Stimulated activated CD4-positive, alpha-beta T cell treated with anti-CD3 and anti-CD28 coated beads, Interleukin-2, amount 100 ng/mL, for 4 hours (primary cell): ENCODE measurements at regions not wholly inside any gene's neighbourhood (a gene's known extent, or its start where the extent isn't known, plus 50 kb on each side); places are given as distances from the start of the nearest gene placed in this dataset.

Source experiments
- DNase-seq: peaks from one replicate; pipeline ENCODE4 v3.0.0-alpha.2; 2020; ENCODE audit warnings: low read depth

DNA sequence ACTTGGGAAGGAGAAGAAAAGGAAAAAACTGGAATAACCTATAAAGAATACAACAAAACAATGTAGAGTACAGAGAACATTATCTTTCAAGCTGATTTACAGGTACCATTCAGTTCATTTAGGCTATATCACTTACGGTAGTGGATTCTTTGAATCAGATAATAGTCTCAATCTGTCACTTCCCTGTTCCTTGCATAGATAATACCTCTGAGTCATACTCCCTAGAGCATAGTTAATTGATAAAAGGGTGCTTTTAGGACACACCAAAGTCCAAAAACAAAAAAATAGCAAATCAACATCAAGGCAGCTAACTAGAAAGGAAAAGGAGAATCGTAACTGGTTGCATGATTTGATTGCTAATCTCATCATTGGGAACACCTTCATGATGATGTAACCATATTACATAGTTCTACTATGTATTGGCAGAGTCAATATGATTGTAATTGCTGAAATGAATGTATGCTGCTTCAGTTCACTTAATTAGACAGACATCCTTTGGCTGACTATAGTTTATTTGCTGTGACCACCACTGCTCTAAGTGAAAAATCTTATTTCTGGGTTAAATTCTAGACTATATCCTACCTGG, 844.4 kb downstream of the GATA3 start:
- DNase-seq = no peak

DNA sequence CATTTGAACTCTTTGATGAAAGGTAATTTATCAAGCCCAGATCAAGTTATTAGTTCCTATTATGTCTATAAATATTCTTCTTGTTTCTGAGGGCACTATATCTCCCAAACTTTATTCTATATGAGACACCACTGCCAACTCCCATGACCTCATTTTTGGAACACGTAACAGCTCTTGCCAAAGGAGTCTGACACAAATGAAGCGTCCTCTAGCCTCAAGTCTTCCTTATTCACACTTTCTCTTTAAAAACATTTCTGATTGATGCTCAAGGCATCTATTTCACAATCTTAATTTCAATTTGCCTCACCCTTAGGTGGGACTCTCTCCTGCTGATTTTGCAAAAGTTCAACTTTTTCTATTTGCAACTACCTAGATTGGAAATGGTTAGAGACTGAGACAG, 848.4 kb downstream of the GATA3 start:
- DNase-seq = no peak

- DNase-seq = no peak
These were observed 853.5 kb downstream of the GATA3 start for GRCh38 chr10:8908013-8908412.

DNA sequence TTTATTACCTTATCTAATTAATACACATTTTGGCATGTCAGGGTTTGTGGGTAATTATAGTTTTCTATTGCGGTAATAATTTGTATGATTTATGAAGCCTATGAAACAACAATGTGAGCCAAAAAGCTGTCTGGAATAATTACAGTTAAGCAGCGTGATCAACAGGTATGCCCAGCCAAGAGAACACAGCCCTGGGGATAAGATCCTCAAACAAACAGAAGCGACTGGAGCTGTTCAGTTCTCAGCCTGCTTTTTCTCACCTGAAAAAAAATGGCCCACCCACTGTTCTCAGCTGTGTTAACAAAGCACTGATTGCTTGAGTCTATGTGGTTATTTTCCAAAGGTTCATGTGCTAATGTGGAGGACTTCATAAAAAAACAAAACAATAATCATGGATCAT, 855.8 kb downstream of the GATA3 start:
- DNase-seq = no peak

- no peak for DNase-seq
These were observed 856.5 kb downstream of the GATA3 start for GRCh38 chr10:8911032-8911431.

DNA sequence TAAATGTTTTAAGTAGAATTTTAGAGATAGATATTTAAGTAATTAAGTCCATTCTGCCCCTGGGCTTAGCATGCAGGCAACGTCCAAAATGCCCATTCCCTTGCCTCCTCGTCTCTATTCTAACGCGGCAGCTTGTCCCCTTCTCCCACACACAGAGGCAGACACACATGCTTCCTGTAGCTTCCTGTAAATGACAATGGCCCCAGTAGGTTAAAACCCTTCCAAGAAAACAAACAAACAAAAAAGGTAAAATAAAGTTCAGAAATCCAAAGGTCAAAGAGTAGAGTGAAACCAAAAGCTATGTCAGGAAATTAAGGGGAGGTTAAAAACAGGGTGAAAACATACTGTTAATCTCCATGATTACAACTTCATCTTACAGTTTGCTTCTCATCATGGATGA, 857.6 kb downstream of the GATA3 start:
- DNase-seq = no peak

DNA sequence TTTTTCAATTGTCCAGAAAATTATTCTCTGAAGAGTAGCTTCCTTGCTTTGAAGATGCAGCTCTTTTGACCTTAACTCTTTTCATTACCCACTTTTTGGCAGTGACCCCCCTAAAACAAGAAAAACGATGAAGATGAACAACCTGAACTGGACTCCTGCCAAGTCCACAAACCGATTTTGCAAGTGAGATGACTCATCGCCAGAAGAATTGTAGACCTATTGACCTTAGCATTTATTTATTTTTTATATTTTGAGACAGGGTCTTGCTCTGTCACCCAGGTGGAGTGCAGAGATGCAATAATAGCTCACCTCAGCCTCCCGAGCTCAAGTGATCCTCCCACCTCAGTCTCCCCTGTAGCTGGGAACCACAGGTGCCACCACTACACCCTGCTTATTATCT, 859.2 kb downstream of the GATA3 start:
- DNase-seq = no peak

DNA sequence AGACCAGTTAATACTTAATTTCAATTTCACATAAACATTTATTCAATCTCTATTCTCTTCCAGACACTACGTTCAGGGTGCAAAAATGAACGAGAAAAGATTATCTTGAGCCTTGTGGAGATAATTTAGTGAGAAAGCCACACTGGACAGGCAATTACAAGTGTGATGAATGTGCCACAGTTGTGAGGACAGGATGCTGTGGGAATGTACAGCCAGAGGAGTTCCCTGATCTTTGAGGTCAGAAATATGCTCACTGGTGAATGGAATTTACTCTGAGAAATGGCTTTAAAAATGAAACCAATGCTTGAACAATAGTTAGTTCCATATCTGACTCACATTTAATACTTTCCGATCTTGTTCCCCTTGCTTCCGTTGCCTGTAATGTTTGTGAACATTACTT, 864.8 kb downstream of the GATA3 start:
- no peak for DNase-seq

DNA sequence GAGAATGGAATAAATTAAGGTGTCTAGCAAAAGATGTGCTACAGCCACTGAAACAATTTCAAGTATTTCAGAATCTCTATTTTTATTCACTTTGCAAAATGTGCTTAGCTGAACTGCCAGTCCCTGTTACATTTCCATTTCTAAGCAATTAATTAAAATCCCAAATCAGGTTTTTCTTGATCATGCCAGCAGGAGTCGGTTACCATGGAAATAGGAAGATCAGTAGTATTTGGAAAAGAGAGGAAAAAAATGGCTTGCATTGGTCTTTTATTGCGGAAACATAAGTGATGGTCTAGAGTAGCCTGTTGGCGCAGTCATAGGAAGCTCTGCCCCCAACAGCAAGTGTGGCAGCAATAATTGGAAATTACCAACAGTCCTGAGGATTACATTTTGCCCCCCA, 867.1 kb downstream of the GATA3 start:
- no peak for DNase-seq

DNA sequence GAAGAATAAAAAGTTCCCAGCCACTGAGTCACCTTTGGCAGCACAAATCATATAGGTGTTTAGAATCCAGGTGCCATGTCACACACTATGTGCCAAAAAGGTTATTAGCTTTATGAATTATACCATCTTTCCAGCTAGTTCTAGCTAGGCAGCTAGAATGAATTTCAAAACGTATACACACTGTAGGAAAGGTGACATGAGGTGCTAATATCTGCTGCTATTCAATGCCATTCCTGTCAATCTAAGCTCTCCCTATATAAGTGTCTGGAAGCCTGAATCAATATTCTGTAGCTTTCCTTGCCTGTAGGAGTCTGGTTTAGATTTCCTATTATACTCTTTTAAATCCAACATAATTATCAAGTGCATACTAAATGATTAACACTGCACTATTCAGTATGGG, 868.6 kb downstream of the GATA3 start:
- no peak for DNase-seq

- no peak for DNase-seq
These were observed 873.2 kb downstream of the GATA3 start for GRCh38 chr10:8927705-8928104.

DNA sequence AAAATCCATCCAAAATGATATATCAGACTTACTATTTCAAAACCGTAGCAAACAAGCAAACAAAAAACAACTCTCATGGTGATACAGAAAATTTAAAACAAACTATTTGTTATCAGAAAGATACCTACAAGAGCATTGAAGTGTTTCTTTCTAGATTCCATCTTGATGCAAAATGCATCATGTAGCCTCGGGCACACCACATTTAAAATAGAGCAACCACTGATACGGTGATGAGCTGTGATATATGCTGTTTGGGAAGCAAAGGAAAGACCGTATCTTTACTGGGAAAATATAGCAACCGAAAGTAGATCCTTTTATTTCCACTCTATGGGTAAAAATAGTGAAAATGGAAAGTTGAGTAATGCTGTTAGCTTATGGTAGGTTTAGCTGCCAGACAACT, 892.0 kb downstream of the GATA3 start:
- no peak for DNase-seq

- DNase-seq = no peak
These were observed 896.5 kb downstream of the GATA3 start for GRCh38 chr10:8950978-8951377.

GRCh38 chr10:8951440-8952089, 897.1 kb downstream of the GATA3 start:
- no peak for DNase-seq

GRCh38 chr10:8956400-8956799, 901.9 kb downstream of the GATA3 start:
- DNase-seq = no peak

- DNase-seq = no peak
These were observed 907.8 kb downstream of the GATA3 start for GRCh38 chr10:8962249-8962648.

DNA sequence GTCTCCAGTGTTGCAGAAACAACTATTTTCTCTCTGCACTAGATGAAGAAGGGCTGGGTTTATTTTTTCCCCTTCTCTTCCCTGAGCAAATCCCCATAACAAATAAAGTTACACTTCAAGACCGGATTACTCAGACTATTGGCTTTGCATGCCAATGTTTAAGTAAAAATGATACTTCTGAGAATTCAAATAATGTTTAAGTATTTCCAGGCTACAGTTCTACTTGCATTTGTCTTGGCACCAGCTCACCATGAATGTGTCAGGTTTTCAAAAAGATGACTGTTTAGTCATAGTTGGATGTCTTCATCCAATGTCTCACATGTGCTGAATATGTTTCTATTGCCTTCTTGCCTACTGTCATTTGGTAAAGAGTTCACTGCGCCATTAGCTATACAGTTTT, 912.6 kb downstream of the GATA3 start:
- DNase-seq = no peak

- DNase-seq = no peak
These were observed 915.4 kb downstream of the GATA3 start for GRCh38 chr10:8969853-8970252.

DNA sequence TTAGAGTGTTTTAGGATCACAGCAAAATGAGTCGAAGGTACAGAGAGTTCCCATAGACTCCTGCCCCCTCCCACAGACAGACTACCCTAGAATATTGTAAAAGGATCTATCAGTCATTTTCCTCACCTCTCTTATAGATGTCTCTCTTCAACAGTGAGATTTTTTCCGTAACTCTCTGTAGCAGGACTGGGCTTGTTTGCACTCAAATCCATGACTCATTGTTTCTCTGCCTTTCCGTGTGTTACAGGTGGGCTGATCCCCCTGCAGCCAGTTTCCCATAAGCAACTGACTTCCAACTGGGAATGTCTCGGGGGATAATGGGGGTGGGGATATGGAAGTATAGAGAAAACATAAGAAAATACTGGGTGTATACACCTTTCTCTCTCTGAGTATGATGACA, 921.0 kb downstream of the GATA3 start:
- no peak for DNase-seq

GRCh38 chr10:8978100-8978499, 923.6 kb downstream of the GATA3 start:
- DNase-seq = no peak

- DNase-seq = no peak
These were observed 925.5 kb downstream of the GATA3 start for GRCh38 chr10:8979976-8980375.

- DNase-seq = no peak
These were observed 926.8 kb downstream of the GATA3 start for GRCh38 chr10:8981277-8981676.

- no peak for DNase-seq
These were observed 931.2 kb downstream of the GATA3 start for GRCh38 chr10:8985651-8986050.

- DNase-seq = no peak
These were observed 932.5 kb downstream of the GATA3 start for GRCh38 chr10:8986975-8987374.
